Activated T-helper 17 cell treated with anti-CD3 and anti-CD28 coated beads, Interleukin-2, amount 50 U/mL, for 72 hours (primary cell): ENCODE measurements at regions not wholly inside any gene's neighbourhood (a gene's known extent, or its start where the extent isn't known, plus 50 kb on each side); places are given as distances from the start of the nearest gene placed in this dataset.
"Not testable (repeated sequence)": the region's sequence is repeated elsewhere in the genome, so short reads cannot be mapped to it uniquely, and the experiment has no call there.

Experiments
- ATAC-seq: fragments of 150-1000 bp; cut with Tn5 transposase; replicated peaks from 2 replicates; pipeline ENCODE4 v1.10.0; 2021; ENCODE audit warnings: mild to moderate bottlenecking, moderate library complexity
- H3K27ac Mint-ChIP-seq: one replicate; pipeline ENCODE4 v1.8.0; 2022; ENCODE audit warnings: mixed read lengths
- H3K27me3 Mint-ChIP-seq: one replicate; pipeline ENCODE4 v1.8.0; 2022; ENCODE audit warnings: mixed read lengths
- H3K36me3 Mint-ChIP-seq: one replicate; pipeline ENCODE4 v1.8.0; 2022; ENCODE audit warnings: low read depth, mild to moderate bottlenecking, mixed read lengths
- H3K4me1 Mint-ChIP-seq: one replicate; pipeline ENCODE4 v1.8.0; 2022; ENCODE audit warnings: mixed read lengths
- H3K4me3 Mint-ChIP-seq: one replicate; pipeline ENCODE4 v1.8.0; 2022; ENCODE audit warnings: mild to moderate bottlenecking, mixed read lengths
- H3K9me3 Mint-ChIP-seq: one replicate; pipeline ENCODE4 v1.8.0; 2022; ENCODE audit warnings: mixed read lengths

- no peak for ATAC-seq
These were observed 51.6 kb upstream of the LYRM9 start for GRCh38 chr17:27944546-27945332.

GRCh38 chr17:27945333-27945616 lies 52.1 kb upstream of the LYRM9 start:
- no peaks in the 10 kb centered on the region for H3K27me3 Mint-ChIP-seq
- H3K9me3 Mint-ChIP-seq = no peaks in the 10 kb centered on the region
- H3K27ac Mint-ChIP-seq = no peak overlapping the region
- ATAC-seq = no peak
- no peaks in the 10 kb centered on the region for H3K4me1 Mint-ChIP-seq
- no peak overlapping the region for H3K4me3 Mint-ChIP-seq
- no peaks in the 10 kb centered on the region for H3K36me3 Mint-ChIP-seq

More at GRCh38 chr17:27944546-27945332, 51.6 kb upstream of the LYRM9 start:
- Mint-ChIP-seq H3K27ac (no peak overlapping the region), H3K27me3 (no peaks in the 10 kb centered on the region), H3K9me3 (no peaks in the 10 kb centered on the region), H3K4me1 (no peaks in the 10 kb centered on the region), H3K36me3 (no peaks in the 10 kb centered on the region), H3K4me3 (no peak overlapping the region)

- Mint-ChIP-seq H3K27ac (no peak overlapping the region), H3K4me3 (no peak overlapping the region), H3K4me1 (no peaks in the 10 kb centered on the region), H3K9me3 (no peaks in the 10 kb centered on the region), H3K36me3 (no peaks in the 10 kb centered on the region), H3K27me3 (peaks cover 4% of the 10 kb centered on the region)
- ATAC-seq = no peak
These were observed 52.8 kb upstream of the LYRM9 start for GRCh38 chr17:27945953-27946352.

GRCh38 chr17:27946513-27946912 lies 53.3 kb upstream of the LYRM9 start:
- Mint-ChIP-seq H3K36me3 (no peaks in the 10 kb centered on the region), H3K4me1 (no peaks in the 10 kb centered on the region), H3K9me3 (no peaks in the 10 kb centered on the region), H3K27me3 (peaks cover 4% of the 10 kb centered on the region), H3K4me3 (no peak overlapping the region), H3K27ac (no peak overlapping the region)
- no peak for ATAC-seq

GRCh38 chr17:27947005-27947406 lies 53.8 kb upstream of the LYRM9 start:
- no peak overlapping the region for H3K4me3 Mint-ChIP-seq
- H3K27ac Mint-ChIP-seq = no peak overlapping the region
- H3K27me3 Mint-ChIP-seq = peaks cover 7% of the 10 kb centered on the region
- H3K9me3 Mint-ChIP-seq = no peaks in the 10 kb centered on the region
- H3K4me1 Mint-ChIP-seq = no peaks in the 10 kb centered on the region
- no peak for ATAC-seq
- H3K36me3 Mint-ChIP-seq = no peaks in the 10 kb centered on the region

GRCh38 chr17:27949304-27949703 lies 56.1 kb upstream of the LYRM9 start:
- Mint-ChIP-seq H3K4me3 (no peak overlapping the region), H3K36me3 (no peaks in the 10 kb centered on the region), H3K27me3 (peaks cover 13% of the 10 kb centered on the region), H3K9me3 (no peaks in the 10 kb centered on the region), H3K27ac (no peak overlapping the region), H3K4me1 (no peaks in the 10 kb centered on the region)
- ATAC-seq = no peak

GRCh38 chr17:27950225-27950624 lies 57.1 kb upstream of the LYRM9 start:
- not testable (repeated sequence) for H3K36me3 Mint-ChIP-seq
- peaks cover 13% of the 10 kb centered on the region for H3K27me3 Mint-ChIP-seq

GRCh38 chr17:27950995-27951394 lies 57.8 kb upstream of the LYRM9 start:
- Mint-ChIP-seq H3K9me3 (no peaks in the 10 kb centered on the region), H3K27me3 (peaks cover 13% of the 10 kb centered on the region), H3K36me3 (no peaks in the 10 kb centered on the region), H3K4me3 (no peak overlapping the region), H3K4me1 (no peaks in the 10 kb centered on the region), H3K27ac (no peak overlapping the region)
- no peak for ATAC-seq

More at GRCh38 chr17:27950225-27950624, 57.1 kb upstream of the LYRM9 start:
- H3K27ac Mint-ChIP-seq, H3K4me3 Mint-ChIP-seq, H3K9me3 Mint-ChIP-seq, ATAC-seq, H3K4me1 Mint-ChIP-seq: not testable (repeated sequence)

GRCh38 chr17:27951872-27952271 lies 58.7 kb upstream of the LYRM9 start:
- Mint-ChIP-seq H3K27me3 (peaks cover 13% of the 10 kb centered on the region), H3K27ac (no peak overlapping the region), H3K36me3 (no peaks in the 10 kb centered on the region), H3K4me3 (no peak overlapping the region), H3K4me1 (no peaks in the 10 kb centered on the region), H3K9me3 (no peaks in the 10 kb centered on the region)
- ATAC-seq = no peak

GRCh38 chr17:27952366-27952765 lies 59.2 kb upstream of the LYRM9 start:
- ATAC-seq = no peak
- H3K9me3 Mint-ChIP-seq = no peaks in the 10 kb centered on the region
- H3K27me3 Mint-ChIP-seq = peaks cover 13% of the 10 kb centered on the region

GRCh38 chr17:27954548-27955495 lies 61.7 kb upstream of the LYRM9 start:
- Mint-ChIP-seq H3K4me1 (no peaks in the 10 kb centered on the region), H3K9me3 (no peaks in the 10 kb centered on the region), H3K4me3 (no peak overlapping the region), H3K36me3 (no peaks in the 10 kb centered on the region), H3K27me3 (peaks cover 13% of the 10 kb centered on the region), H3K27ac (no peak overlapping the region)
- ATAC-seq = no peak

More at GRCh38 chr17:27952366-27952765, 59.2 kb upstream of the LYRM9 start:
- H3K27ac Mint-ChIP-seq = no peak overlapping the region
- no peaks in the 10 kb centered on the region for H3K36me3 Mint-ChIP-seq
- H3K4me1 Mint-ChIP-seq = no peaks in the 10 kb centered on the region
- no peak overlapping the region for H3K4me3 Mint-ChIP-seq

GRCh38 chr17:27956601-27957445 lies 63.7 kb upstream of the LYRM9 start:
- no peak overlapping the region for H3K27ac Mint-ChIP-seq
- H3K36me3 Mint-ChIP-seq = no peaks in the 10 kb centered on the region
- no peaks in the 10 kb centered on the region for H3K9me3 Mint-ChIP-seq
- H3K4me3 Mint-ChIP-seq = no peak overlapping the region
- no peaks in the 10 kb centered on the region for H3K4me1 Mint-ChIP-seq
- no peak for ATAC-seq
- H3K27me3 Mint-ChIP-seq = peaks cover 7% of the 10 kb centered on the region

GRCh38 chr17:27957446-27957793 lies 64.3 kb upstream of the LYRM9 start:
- not testable (repeated sequence) for H3K9me3 Mint-ChIP-seq, H3K27me3 Mint-ChIP-seq, H3K27ac Mint-ChIP-seq, ATAC-seq, H3K4me1 Mint-ChIP-seq, H3K36me3 Mint-ChIP-seq, H3K4me3 Mint-ChIP-seq

GRCh38 chr17:27958708-27959381 lies 65.7 kb upstream of the LYRM9 start:
- H3K9me3 Mint-ChIP-seq = no peaks in the 10 kb centered on the region
- no peaks in the 10 kb centered on the region for H3K36me3 Mint-ChIP-seq
- ATAC-seq = no peak
- H3K27me3 Mint-ChIP-seq = no peaks in the 10 kb centered on the region
- H3K4me1 Mint-ChIP-seq = no peaks in the 10 kb centered on the region
- no peak overlapping the region for H3K27ac Mint-ChIP-seq
- no peak overlapping the region for H3K4me3 Mint-ChIP-seq
